GM21381 (cell line): ENCODE measurements at regions not wholly inside any gene's neighbourhood (a gene's known extent, or its start where the extent isn't known, plus 50 kb on each side); places are given as distances from the start of the nearest gene placed in this dataset.

Source experiments
- ATAC-seq: cut with Tn5 transposase; IDR thresholded peaks from one replicate; pipeline ENCODE4 v1.9.1; 2021; ENCODE audit warnings: mild to moderate bottlenecking, moderate library complexity; ENCODE audit not compliant: unreplicated experiment

DNA sequence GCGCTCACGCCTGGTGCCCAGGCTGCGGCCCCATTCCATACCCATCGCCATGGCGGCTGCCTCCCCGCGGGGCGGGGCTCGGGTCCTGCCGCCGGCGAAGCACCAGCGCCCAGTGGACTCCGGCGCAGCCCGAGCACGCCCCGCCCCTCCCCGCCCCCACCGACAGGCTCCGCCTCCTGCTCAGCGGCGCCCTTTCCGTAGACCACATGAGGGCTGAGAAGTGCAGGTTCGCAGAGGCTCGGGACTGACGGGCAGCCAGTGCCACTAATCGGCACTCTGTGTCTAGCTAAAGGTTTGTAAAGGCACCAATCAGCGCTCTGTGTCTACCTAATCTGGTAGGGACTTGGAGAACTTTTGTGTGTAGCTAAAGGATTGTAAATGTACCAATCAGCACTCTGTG lies 352.2 kb upstream of the AMELY start:
- ATAC-seq: no peak

DNA sequence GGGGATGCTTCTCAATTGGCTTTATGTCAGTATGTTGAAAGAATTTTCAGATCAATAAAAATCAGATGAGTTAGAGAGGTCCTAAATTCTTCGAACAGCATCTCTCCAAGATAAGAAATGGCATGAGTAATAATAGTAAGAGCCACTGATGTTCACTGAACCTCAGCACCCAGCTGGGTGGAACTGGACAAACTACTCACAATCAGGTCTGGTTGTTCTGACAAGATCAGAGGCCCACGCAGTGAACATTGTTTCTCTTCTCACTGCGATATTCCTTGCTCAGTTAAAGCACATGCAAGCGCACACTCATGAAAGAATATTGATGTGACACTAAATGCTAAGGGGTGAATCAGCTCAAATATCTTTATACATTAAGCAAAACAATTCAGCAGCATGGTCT lies 351.0 kb upstream of the AMELY start:
- no peak for ATAC-seq

DNA sequence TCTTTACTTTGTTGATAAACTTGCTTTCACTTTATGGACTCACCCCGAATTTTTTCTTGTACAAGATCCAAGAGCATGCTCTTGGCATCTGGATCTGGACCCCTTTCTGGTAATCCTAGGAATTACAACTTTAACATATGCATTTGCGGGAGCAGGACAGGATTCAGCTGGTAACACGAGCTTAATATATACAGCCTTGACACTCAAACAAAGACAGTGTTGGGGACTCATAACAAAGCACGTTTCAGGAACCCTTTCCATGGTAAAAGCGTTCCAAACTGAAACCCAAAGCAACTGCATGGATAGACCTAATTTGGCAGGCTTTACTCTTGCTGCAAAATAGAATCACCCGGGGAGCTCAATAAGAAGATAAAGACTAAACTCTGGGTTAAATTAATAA lies 349.7 kb upstream of the AMELY start:
- ATAC-seq: no peak

DNA sequence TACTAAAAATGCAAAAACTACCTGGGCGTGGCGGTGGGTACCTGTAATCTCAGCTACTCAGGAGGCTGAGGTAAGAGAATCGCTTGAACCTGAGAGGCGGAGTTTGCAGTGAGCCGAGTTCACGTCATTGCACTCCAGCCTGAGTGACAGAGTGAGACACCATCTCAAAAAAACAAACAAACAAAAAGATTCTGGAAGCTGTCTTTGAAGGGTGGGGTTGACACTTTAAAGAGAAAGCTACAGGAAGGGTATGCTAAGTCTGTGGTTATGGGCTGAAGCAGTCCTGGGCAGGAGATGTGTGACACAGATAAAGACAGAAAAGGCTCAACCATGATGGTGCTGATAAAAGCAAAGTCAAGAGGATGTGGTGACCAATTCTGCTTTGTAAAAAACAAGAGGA lies 328.5 kb upstream of the AMELY start:
- ATAC-seq: no peak

DNA sequence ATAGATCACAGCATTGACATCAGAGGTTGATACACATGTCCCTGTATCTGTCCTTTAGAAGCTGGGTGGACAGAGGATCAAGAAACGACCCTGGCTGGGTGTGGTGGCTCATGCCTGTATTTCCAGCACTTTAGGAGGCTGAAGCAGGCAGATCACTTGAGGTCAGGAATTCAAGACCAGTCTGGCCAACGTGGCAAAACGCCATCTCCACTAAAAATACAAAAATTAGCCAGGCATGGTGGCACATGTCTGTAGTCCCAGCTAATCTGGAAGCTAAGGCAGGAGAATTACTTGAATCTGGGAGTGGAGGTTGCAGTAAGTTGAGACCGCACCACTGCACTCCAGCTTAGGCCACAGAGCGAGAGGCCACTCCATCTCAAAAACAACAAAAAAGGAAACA lies 300.4 kb upstream of the AMELY start:
- ATAC-seq: no peak

DNA sequence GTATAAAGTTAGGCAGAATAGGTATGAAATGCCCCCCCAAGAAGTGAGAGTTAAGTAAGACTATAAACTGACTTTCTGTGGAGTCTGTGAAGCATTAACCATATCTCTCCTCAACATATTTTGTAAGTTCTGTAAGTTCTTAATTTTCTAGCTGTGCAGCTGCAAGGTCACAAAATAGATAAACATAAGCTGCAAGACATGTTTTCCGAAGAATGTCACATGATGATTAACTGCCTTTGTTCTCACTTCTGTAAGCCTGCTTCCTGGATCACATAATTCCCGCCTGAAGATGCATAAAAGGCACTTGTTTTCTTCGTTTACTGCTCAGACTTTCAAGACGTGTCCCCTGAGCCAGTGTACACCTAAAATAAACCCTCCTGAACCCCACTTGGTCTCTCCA lies 292.9 kb upstream of the AMELY start:
- no peak for ATAC-seq

DNA sequence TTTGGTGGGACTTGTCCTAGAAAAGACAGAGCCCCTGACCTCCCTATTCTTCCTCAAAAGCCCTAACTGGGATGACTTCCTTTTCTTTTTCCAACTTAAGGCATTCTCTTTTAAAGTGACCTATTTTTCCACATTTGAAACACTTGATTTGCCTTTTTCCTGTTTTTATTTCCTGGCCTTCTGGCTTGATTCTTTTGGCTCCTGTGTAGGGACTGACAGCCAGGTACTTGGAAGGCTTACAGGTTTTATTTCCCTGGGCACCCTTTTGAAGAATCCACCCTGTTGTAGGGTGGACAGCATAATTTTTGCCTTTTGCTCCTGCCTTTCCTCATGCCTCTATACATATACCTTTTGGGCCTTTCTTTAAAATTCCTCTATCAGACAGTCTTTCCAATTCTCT lies 271.0 kb upstream of the AMELY start:
- no peak for ATAC-seq

DNA sequence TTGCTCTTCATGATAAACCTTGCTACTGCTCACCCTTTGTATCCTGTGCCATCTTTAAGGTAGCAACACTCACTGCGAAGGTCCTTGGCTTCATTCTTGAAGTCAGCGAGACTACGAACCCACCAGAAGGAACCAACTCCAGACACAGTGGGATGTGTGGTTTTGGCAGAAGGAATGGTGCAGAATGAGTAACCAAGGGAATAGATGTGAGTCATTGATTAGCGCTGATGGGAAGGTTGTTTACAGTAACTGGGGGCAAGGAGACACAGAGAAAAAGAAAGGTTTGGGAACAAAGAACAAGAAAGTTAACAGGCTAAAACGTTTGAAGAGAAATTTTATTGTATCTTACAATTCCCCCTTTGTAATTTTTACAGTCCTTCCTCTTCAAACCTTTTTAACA lies 266.1 kb upstream of the AMELY start:
- no peak for ATAC-seq

DNA sequence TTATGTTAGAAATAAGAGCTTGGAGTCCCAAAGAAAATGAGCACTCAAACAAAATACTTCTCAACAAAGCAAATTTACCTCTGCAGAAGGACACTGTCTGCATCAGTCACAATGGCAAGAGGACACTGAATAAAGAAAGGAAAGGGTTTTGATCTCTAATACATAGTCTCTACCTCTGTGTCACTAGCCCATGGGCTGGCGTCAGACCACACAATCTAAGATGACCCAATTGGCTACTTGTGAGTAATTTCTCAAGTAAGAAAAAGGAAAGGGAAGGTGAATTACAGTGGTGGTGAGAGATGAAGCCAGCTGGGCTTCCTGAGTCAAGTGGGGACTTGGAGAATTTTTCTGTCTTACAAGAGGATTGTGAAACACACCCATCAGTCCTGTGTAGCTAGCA lies 257.9 kb upstream of the AMELY start:
- ATAC-seq: no peak

DNA sequence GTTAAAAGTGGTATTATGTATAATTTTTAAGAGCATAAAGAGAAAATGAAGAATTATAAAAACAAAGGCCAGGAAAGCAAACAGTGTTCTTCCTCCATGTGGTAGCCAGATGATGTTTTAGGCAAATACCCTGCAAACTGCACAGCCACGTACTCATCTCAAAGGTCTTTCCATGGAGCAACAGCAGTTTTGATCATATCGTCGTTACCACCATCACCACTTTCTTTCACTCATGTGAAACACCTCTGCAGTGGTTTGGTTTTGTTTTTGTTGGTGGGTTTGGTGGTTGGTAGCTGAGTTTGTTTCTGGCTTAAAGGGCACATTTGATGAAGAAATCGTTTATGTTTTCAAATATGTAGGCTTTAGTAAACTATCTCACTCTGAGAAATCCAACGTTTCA lies 229.9 kb upstream of the AMELY start:
- ATAC-seq: no peak
